ENCODE measurements at regions not wholly inside any gene's neighbourhood (a gene's known extent, or its start where the extent isn't known, plus 50 kb on each side); places are given as distances from the start of the nearest gene placed in this dataset.

- TF ChIP-seq CTCF (IDR thresholded peaks at IDR 0.05; ENCODE audit: unreplicated experiment) = no peak
- H3K27ac Mint-ChIP-seq (ENCODE audit: unreplicated experiment) = no peak overlapping the region
- H3K4me3 Mint-ChIP-seq (ENCODE audit: unreplicated experiment) = no peak overlapping the region
- no peak for DNase-seq (ENCODE audit: low spot score)
- H3K27me3 Mint-ChIP-seq (ENCODE audit: unreplicated experiment) = no peaks in the 10 kb centered on the region
- H3K36me3 Mint-ChIP-seq (ENCODE audit: low read depth, unreplicated experiment) = no peaks in the 10 kb centered on the region
- peaks cover 18% of the 10 kb centered on the region for H3K4me1 Mint-ChIP-seq (ENCODE audit: unreplicated experiment)
- no peaks in the 10 kb centered on the region for H3K9me3 Mint-ChIP-seq (ENCODE audit: unreplicated experiment)
Measured at GRCh38 chr2:196260546-196260945, 89.2 kb upstream of the STK17B start.

- Mint-ChIP-seq H3K4me3 (ENCODE audit: unreplicated experiment) (no peak overlapping the region), H3K27ac (ENCODE audit: unreplicated experiment) (no peak overlapping the region), H3K36me3 (ENCODE audit: low read depth, unreplicated experiment) (no peaks in the 10 kb centered on the region), H3K4me1 (ENCODE audit: unreplicated experiment) (peaks cover 24% of the 10 kb centered on the region), H3K9me3 (ENCODE audit: unreplicated experiment) (no peaks in the 10 kb centered on the region), H3K27me3 (ENCODE audit: unreplicated experiment) (no peaks in the 10 kb centered on the region)
- TF ChIP-seq CTCF (IDR thresholded peaks at IDR 0.05; ENCODE audit: unreplicated experiment) = no peak
- no peak for DNase-seq (ENCODE audit: low spot score)
Measured at GRCh38 chr2:196262606-196263005, 91.2 kb upstream of the STK17B start.

GRCh38 chr2:196263181-196263747 is 91.9 kb upstream of the STK17B start:
- Mint-ChIP-seq H3K9me3 (ENCODE audit: unreplicated experiment) (no peaks in the 10 kb centered on the region), H3K27me3 (ENCODE audit: unreplicated experiment) (no peaks in the 10 kb centered on the region), H3K36me3 (ENCODE audit: low read depth, unreplicated experiment) (no peaks in the 10 kb centered on the region), H3K4me1 (ENCODE audit: unreplicated experiment) (peaks cover 29% of the 10 kb centered on the region), H3K27ac (ENCODE audit: unreplicated experiment) (peak overlapping the region; percentile 33), H3K4me3 (ENCODE audit: unreplicated experiment) (no peak overlapping the region)
- TF ChIP-seq CTCF (IDR thresholded peaks at IDR 0.05; ENCODE audit: unreplicated experiment) = no peak
- DNase-seq (ENCODE audit: low spot score) = no peak

GRCh38 chr2:196266351-196266750 is 95.0 kb upstream of the STK17B start:
- no peak for TF ChIP-seq CTCF (IDR thresholded peaks at IDR 0.05; ENCODE audit: unreplicated experiment)
- H3K27ac Mint-ChIP-seq (ENCODE audit: unreplicated experiment) = no peak overlapping the region
- DNase-seq (ENCODE audit: low spot score) = no peak
- H3K4me3 Mint-ChIP-seq (ENCODE audit: unreplicated experiment) = no peak overlapping the region
- no peaks in the 10 kb centered on the region for H3K9me3 Mint-ChIP-seq (ENCODE audit: unreplicated experiment)
- H3K36me3 Mint-ChIP-seq (ENCODE audit: low read depth, unreplicated experiment) = no peaks in the 10 kb centered on the region
- no peaks in the 10 kb centered on the region for H3K27me3 Mint-ChIP-seq (ENCODE audit: unreplicated experiment)
- peaks cover 26% of the 10 kb centered on the region for H3K4me1 Mint-ChIP-seq (ENCODE audit: unreplicated experiment)

GRCh38 chr2:196266855-196267254 is 95.5 kb upstream of the STK17B start:
- Mint-ChIP-seq H3K27ac (ENCODE audit: unreplicated experiment) (no peak overlapping the region), H3K4me3 (ENCODE audit: unreplicated experiment) (no peak overlapping the region), H3K36me3 (ENCODE audit: low read depth, unreplicated experiment) (no peaks in the 10 kb centered on the region), H3K27me3 (ENCODE audit: unreplicated experiment) (no peaks in the 10 kb centered on the region), H3K9me3 (ENCODE audit: unreplicated experiment) (no peaks in the 10 kb centered on the region), H3K4me1 (ENCODE audit: unreplicated experiment) (peaks cover 26% of the 10 kb centered on the region)
- DNase-seq (ENCODE audit: low spot score) = no peak
- TF ChIP-seq CTCF (IDR thresholded peaks at IDR 0.05; ENCODE audit: unreplicated experiment) = no peak

Measured in endothelial cell (in vitro differentiated cells).